Retinal pigment epithelial cell (primary cell): ENCODE measurements at regions not wholly inside any gene's neighbourhood (a gene's known extent, or its start where the extent isn't known, plus 50 kb on each side); places are given as distances from the start of the nearest gene placed in this dataset.
"Not testable (repeated sequence)": the region's sequence is repeated elsewhere in the genome, so short reads cannot be mapped to it uniquely, and the experiment has no call there.

Experiments
- DNase-seq: peaks from one replicate; pipeline ENCODE4 v3.0.0-alpha.2; 2010; ENCODE audit warnings: low read depth
- H3K4me3 ChIP-seq: 2 replicates; pipeline ENCODE4 v1.5.1; 2011; ENCODE audit warnings: mild to moderate bottlenecking, low read length, control low read depth, moderate library complexity
- TF ChIP-seq, protein P1 (sequence below): conservative IDR thresholded peaks from 2 replicates; pipeline ENCODE4 v1.5.1; 2011; ENCODE audit warnings: low read depth, low read length, control low read depth, inconsistent platforms

DNA sequence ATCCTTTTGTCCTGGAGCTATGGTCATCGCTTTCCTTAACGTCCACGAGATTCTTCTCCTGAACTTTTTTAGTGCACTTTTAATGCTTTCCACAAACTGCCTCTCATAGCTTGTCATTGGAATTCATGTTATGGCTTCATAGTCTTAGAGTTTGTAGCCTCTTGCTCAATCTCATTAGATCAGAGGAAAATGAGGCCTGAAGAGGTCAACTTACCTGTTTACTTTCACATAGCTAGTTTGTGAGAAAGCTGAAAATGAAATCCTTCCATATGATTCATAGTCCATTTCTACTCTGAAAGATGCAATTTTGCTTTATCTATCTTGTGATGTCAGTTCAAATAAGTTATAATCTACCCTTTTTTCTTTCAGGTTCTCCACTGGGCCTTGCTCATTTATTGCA, 1747.2 kb upstream of the RAG2 start:
- TF ChIP-seq, protein P1, sequence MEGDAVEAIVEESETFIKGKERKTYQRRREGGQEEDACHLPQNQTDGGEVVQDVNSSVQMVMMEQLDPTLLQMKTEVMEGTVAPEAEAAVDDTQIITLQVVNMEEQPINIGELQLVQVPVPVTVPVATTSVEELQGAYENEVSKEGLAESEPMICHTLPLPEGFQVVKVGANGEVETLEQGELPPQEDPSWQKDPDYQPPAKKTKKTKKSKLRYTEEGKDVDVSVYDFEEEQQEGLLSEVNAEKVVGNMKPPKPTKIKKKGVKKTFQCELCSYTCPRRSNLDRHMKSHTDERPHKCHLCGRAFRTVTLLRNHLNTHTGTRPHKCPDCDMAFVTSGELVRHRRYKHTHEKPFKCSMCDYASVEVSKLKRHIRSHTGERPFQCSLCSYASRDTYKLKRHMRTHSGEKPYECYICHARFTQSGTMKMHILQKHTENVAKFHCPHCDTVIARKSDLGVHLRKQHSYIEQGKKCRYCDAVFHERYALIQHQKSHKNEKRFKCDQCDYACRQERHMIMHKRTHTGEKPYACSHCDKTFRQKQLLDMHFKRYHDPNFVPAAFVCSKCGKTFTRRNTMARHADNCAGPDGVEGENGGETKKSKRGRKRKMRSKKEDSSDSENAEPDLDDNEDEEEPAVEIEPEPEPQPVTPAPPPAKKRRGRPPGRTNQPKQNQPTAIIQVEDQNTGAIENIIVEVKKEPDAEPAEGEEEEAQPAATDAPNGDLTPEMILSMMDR = no peak
- DNase-seq = peak; percentile 0
- no peak overlapping the region for H3K4me3 ChIP-seq

DNA sequence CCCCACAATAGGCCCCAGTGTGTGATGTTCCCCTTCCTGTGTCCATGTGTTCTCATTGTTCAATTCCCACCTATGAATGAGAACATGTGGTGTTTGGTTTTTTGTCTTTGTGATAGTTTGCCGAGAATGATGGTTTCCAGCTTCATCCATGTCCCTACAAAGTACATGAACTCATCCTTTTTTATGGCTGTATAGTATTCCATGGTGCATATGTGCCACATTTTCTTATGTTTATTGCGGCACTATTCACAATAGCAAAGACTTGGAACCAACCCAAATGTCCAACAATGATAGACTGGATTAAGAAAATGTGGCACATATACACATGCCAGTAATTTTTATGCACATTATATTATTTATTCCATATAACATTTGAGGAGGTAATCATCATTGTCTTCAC, 1743.6 kb upstream of the RAG2 start:
- DNase-seq, H3K4me3 ChIP-seq: not testable (repeated sequence)

DNA sequence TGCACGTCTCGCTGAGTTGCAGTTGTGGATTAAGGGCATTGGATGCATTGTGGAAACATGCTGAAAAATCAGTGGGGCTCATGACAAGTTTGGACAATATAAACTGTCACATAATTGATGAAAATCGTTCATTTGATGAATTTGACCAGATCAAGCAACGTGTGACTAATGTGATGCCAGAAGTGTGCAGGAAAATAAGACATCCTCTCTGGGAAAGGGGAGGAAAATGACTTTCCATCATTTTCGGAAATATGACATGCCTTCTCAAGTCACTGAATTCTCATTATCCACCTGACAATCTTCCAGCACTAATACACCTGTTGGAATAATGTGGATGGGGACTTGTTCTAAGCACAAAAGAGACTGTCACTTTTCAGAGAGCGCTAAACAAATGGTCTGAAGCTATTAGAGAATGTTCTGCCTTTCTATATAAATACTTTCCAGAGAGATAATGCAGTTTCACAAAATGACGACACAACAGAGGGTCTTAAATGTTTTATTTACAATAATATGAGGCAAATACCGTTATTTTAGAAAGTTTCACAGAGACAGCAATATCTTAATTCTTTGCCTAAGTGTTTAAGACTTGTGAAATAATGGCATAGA, 1741.9 kb upstream of the RAG2 start:
- no peak overlapping the region for H3K4me3 ChIP-seq
- DNase-seq = no peak
- TF ChIP-seq, protein P1 = no peak

DNA sequence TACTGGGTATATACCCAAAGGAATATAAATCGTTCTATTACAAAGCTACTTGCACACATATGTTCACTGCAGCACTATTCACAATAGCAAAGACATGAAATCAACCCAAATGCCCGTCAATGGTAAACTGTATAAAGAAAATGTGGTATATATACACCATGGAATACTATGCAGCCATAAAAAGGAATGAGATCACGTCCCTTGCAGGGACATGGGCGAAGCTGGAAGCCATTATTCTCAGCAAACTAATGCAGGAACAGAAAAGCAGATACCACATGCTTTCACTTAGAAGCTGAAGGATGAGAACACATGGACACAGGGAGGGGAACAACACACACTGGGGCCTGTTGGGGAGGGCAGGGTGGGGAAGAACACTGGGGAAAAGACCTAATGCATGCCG, 1740.0 kb upstream of the RAG2 start:
- DNase-seq, H3K4me3 ChIP-seq: not testable (repeated sequence)

DNA sequence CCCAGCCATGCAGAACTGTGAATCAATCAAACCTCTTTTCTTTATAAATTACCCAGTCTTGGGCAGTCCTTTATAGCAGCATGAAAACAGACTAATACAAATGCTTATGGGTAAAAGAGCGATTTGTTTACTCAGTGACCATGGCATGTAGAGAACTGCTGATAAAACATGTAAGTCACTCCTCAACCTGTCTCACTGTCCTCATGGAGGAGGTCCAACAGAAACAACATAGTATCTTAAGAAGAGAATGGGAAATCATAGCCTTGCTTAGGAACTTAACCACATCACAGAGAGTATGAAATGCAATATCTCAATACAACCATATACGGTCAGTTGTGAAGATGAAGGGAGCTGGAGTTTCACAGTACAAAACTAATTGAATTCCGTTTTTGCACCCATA, 1734.0 kb upstream of the RAG2 start:
- no peak overlapping the region for H3K4me3 ChIP-seq
- TF ChIP-seq, protein P1 = no peak
- no peak for DNase-seq

DNA sequence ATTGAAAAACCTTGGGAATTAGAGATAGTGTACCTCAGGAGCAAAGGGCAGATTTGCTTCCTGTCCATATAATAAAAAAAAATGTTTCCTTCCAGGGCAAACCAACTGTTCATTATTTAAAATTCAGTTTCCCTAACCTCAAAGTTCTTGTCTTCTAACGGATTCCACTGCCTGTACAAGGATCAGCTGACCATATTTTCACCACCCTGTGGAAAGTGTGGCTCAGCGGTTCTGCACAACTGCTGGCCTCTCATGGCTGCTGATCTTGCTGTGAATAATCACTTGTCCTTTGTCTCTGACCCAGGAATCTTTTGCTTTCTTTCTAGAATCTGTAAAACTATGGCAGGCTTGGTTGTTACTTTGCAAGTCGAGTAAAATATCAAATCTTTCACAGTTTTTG, 1732.5 kb upstream of the RAG2 start:
- DNase-seq = no peak
- no peak overlapping the region for H3K4me3 ChIP-seq
- TF ChIP-seq, protein P1 = no peak

DNA sequence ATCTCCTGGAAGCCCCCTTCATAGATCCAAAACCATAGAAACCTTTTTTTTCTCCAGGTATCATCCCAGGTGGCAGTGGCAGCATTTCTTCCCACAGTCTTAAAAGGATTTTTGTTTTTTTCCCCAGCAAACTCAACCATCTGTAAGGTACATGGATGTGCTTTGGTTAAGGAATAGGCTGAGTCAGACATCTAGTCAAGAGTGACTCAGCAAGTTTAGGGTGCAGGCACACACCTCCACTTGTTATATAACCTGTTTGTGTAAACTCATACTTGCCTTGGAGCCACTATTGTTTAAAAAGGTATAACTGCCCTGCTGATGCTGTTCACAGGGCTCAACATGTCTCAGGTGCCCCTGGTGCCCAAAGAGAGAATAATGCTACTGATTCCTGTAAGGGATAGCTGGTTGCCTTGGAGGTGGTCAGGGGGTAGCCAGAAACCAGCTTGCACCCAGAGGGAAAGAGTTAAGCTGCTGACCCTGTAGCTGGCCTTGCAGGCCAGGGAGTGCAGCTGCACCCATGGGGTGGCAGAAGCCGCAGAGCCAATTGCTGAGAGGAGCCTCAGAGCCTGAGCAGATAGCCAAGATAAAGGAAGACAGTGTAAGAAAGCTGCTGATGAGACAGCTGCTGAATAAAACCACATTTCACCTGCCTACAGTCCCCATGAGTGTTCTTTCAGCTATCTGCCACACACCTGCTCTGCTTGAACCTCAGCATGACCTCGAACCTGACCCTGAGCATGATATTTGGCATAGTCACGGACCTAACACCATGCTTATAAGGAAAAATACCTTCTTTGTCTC, 1726.1 kb upstream of the RAG2 start:
- DNase-seq = no peak
- TF ChIP-seq, protein P1 = no peak
- H3K4me3 ChIP-seq = no peak overlapping the region

DNA sequence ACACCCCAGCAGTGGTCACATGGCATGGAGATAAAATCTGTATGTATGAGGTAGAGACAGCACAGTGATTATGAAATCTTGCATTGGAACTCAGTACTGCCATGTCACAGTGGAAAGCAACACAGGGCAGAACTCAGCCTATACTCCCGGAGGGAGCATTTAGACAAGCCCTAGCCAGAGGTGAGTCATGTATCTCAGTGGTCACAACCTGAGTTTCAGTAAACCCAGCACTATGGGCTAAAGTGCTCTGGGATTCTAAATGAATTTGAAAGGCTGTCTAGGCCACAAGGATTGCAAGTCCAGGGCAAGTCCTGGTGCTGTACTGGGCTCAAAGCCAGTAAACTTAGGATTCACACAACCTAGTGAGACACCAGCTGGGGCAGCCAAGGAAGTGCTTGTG, 1717.1 kb upstream of the RAG2 start:
- H3K4me3 ChIP-seq = no peak overlapping the region
- no peak for DNase-seq
- TF ChIP-seq, protein P1 = no peak
